GM23338 (cell line): ENCODE measurements at regions not wholly inside any gene's neighbourhood (a gene's known extent, or its start where the extent isn't known, plus 50 kb on each side); places are given as distances from the start of the nearest gene placed in this dataset.

ENCODE experiments used
- ATAC-seq: fragments of 200-7000 bp; cut with Tn5 transposase; 3 replicates; pipeline ENCODE4 v1.9.1; 2020
- DNase-seq: peaks from one replicate; pipeline ENCODE4 v3.0.0-alpha.2; 2015; ENCODE audit warnings: low spot score
- H2AFZ ChIP-seq: fragments of 200-600 bp; sonication (generic); 2 replicates; pipeline ENCODE4 v1.8.0; 2016; ENCODE audit warnings: antibody characterized with exemption, mild to moderate bottlenecking, moderate library complexity
- H3F3A ChIP-seq: fragments of 200-600 bp; sonication (generic); replicated peaks from 2 replicates; pipeline ENCODE4 v1.8.0; 2017; ENCODE audit warnings: antibody characterized with exemption, mixed run types, low read depth
- H3K27ac ChIP-seq: fragments of 200-600 bp; sonication (generic); 2 replicates; pipeline ENCODE4 v1.6.1; 2016; ENCODE audit warnings: low read depth
- H3K27me3 ChIP-seq: fragments of 200-600 bp; sonication (generic); 2 replicates; pipeline ENCODE4 v1.8.0; 2016; ENCODE audit warnings: mild to moderate bottlenecking, mixed run types, moderate library complexity; ENCODE audit not compliant: insufficient read depth
- H3K36me3 ChIP-seq: fragments of 200-600 bp; sonication (generic); 2 replicates; pipeline ENCODE4 v1.8.0; 2016; ENCODE audit warnings: mild to moderate bottlenecking; ENCODE audit not compliant: insufficient read depth
- H3K4me1 ChIP-seq: fragments of 200-600 bp; sonication (generic); 2 replicates; pipeline ENCODE4 v1.8.0; 2016; ENCODE audit warnings: mild to moderate bottlenecking, moderate library complexity; ENCODE audit not compliant: insufficient read depth
- H3K4me2 ChIP-seq: fragments of 200-600 bp; sonication (generic); 2 replicates; pipeline ENCODE4 v1.7.1; 2017; ENCODE audit warnings: mixed run types
- H3K4me3 ChIP-seq: fragments of 200-600 bp; sonication (generic); 2 replicates; pipeline ENCODE4 v1.6.1; 2016; ENCODE audit warnings: mixed run types
- H3K79me2 ChIP-seq: fragments of 200-600 bp; sonication (generic); replicated peaks from 2 replicates; pipeline ENCODE4 v1.8.0; 2017; ENCODE audit warnings: mild to moderate bottlenecking; ENCODE audit not compliant: insufficient read depth
- H3K9me2 ChIP-seq: fragments of 200-600 bp; sonication (generic); 2 replicates; pipeline ENCODE4 v1.8.0; 2017; ENCODE audit not compliant: insufficient read depth
- H4K20me1 ChIP-seq: fragments of 200-600 bp; sonication (generic); replicated peaks from 2 replicates; pipeline ENCODE4 v1.8.0; 2017; ENCODE audit warnings: mild to moderate bottlenecking; ENCODE audit not compliant: insufficient read depth
- H3K27ac Mint-ChIP-seq: 2 replicates; pipeline ENCODE4 v1.8.0; 2020; ENCODE audit warnings: inconsistent platforms, mild to moderate bottlenecking, moderate library complexity, mixed read lengths
- H3K27me3 Mint-ChIP-seq: 3 replicates; pipeline ENCODE4 v1.8.0; 2022; ENCODE audit warnings: low read depth, mild to moderate bottlenecking, moderate library complexity, mixed read lengths, inconsistent platforms; ENCODE audit not compliant: insufficient read depth, poor library complexity
- H3K36me3 Mint-ChIP-seq: 3 replicates; pipeline ENCODE4 v1.8.0; 2021; ENCODE audit warnings: low read depth, mild to moderate bottlenecking, inconsistent platforms, moderate library complexity, mixed read lengths
- H3K4me1 Mint-ChIP-seq: 3 replicates; pipeline ENCODE4 v1.8.0; 2020; ENCODE audit warnings: mild to moderate bottlenecking, inconsistent platforms, mixed read lengths
- H3K4me3 Mint-ChIP-seq: 3 replicates; pipeline ENCODE4 v1.8.0; 2021; ENCODE audit warnings: moderate library complexity, mild to moderate bottlenecking, inconsistent platforms, mixed read lengths
- H3K9me3 Mint-ChIP-seq: 3 replicates; pipeline ENCODE4 v1.8.0; 2020; ENCODE audit warnings: moderate library complexity, mild to moderate bottlenecking, inconsistent platforms, mixed read lengths
- CREB1 ChIP-seq: fragments of 250-450 bp; sonication (Bioruptor Pico); IDR thresholded peaks from 2 replicates; pipeline ENCODE4 v1.5.0; 2020; ENCODE audit warnings: low read depth, mild to moderate bottlenecking, moderate library complexity
- ETS1 ChIP-seq: IDR thresholded peaks from 2 replicates; pipeline ENCODE4 v1.6.1; 2016; ENCODE audit warnings: antibody characterized with exemption
- EZH2 ChIP-seq: fragments of 200-600 bp; sonication (generic); IDR thresholded peaks from one replicate; pipeline ENCODE4 v1.8.0; 2017; ENCODE audit warnings: antibody characterized with exemption, mild to moderate bottlenecking, low read depth; ENCODE audit not compliant: unreplicated experiment
- EZH2phosphoT487 ChIP-seq: fragments of 200-600 bp; sonication (generic); IDR thresholded peaks from one replicate; pipeline ENCODE4 v1.8.1; 2018; ENCODE audit warnings: antibody characterized with exemption; ENCODE audit not compliant: unreplicated experiment
- JUNB ChIP-seq: IDR thresholded peaks from one replicate; pipeline ENCODE4 v1.6.1; 2016; ENCODE audit warnings: antibody characterized with exemption; ENCODE audit not compliant: unreplicated experiment
- NANOG ChIP-seq: IDR thresholded peaks from 2 replicates; pipeline ENCODE4 v1.6.1; 2016; ENCODE audit warnings: antibody characterized with exemption, borderline replicate concordance
- POLR2AphosphoS5 ChIP-seq: IDR thresholded peaks from 2 replicates; pipeline ENCODE4 v1.6.1; 2016; ENCODE audit warnings: antibody characterized with exemption, low read depth
- REST ChIP-seq: IDR thresholded peaks from one replicate; pipeline ENCODE4 v1.6.1; 2018; ENCODE audit warnings: antibody characterized with exemption; ENCODE audit not compliant: unreplicated experiment
- STAT1 ChIP-seq: IDR thresholded peaks from one replicate; pipeline ENCODE4 v1.6.1; 2016; ENCODE audit warnings: antibody characterized with exemption; ENCODE audit not compliant: unreplicated experiment
- ZNF114 ChIP-seq: fragments of 250-450 bp; sonication (Bioruptor Pico); IDR thresholded peaks from 2 replicates; pipeline ENCODE4 v1.5.0; 2020; ENCODE audit warnings: mild to moderate bottlenecking, moderate library complexity
- ZNF331 ChIP-seq: fragments of 250-450 bp; sonication (Bioruptor Pico); IDR thresholded peaks from 2 replicates; pipeline ENCODE4 v1.5.0; 2020; ENCODE audit warnings: low read depth, mild to moderate bottlenecking, moderate library complexity

GRCh38 chr14:77988096-77988870 is 181.9 kb upstream of the NRXN3 start (continued):
- TF ChIP-seq ETS1 (no peak), EZH2 (no peak), NANOG (no peak), REST (no peak), POLR2AphosphoS5 (no peak), STAT1 (no peak), CREB1 (CRISPR knock-in tag) (no peak), ZNF331 (CRISPR knock-in tag) (no peak), EZH2phosphoT487 (no peak), ZNF114 (no peak), JUNB (no peak)

GRCh38 chr14:77988970-77989369 is 181.2 kb upstream of the NRXN3 start:
- Histone ChIP-seq H3K4me1 (no peaks in the 10 kb centered on the region), H3K27me3 (no peaks in the 10 kb centered on the region), H3K4me2 (no peak overlapping the region), H3K27ac (no peak overlapping the region), H2AFZ (no peak overlapping the region), H3F3A (no peaks in the 10 kb centered on the region), H3K36me3 (no peaks in the 10 kb centered on the region; the same call in 1 of the 2 replicates), H3K9me2 (no peaks in the 10 kb centered on the region), H3K4me3 (no peak overlapping the region), H3K79me2 (no peaks in the 10 kb centered on the region), H4K20me1 (no peaks in the 10 kb centered on the region)
- H3K27ac Mint-ChIP-seq, result no peak overlapping the region
- H3K27me3 Mint-ChIP-seq, result peaks cover 2% of the 10 kb centered on the region
- H3K36me3 Mint-ChIP-seq, result no peaks in the 10 kb centered on the region; the same call in 2 of the 3 replicates
- TF ChIP-seq POLR2AphosphoS5 (no peak), ZNF114 (no peak), CREB1 (CRISPR knock-in tag) (no peak), EZH2phosphoT487 (no peak), ETS1 (no peak), NANOG (no peak)
- no peak for DNase-seq
- H3K9me3 Mint-ChIP-seq, result no peaks in the 10 kb centered on the region; the same call in 2 of the 3 replicates
- no peaks in the 10 kb centered on the region for H3K4me1 Mint-ChIP-seq
- no peak overlapping the region for H3K4me3 Mint-ChIP-seq
- ATAC-seq, result no peak
